NOMO-1 treated with DMSO at 0.1 percent for 48 hours (cell line): ENCODE measurements at regions not wholly inside any gene's neighbourhood (a gene's known extent, or its start where the extent isn't known, plus 50 kb on each side); places are given as distances from the start of the nearest gene placed in this dataset.
"Not testable (repeated sequence)": the region's sequence is repeated elsewhere in the genome, so short reads cannot be mapped to it uniquely, and the experiment has no call there.

Source experiments
- DNase-seq: peaks from one replicate; lab custom pipeline; 2025; ENCODE audit not compliant: unreplicated experiment; lab: John Stamatoyannopoulos, UW

GRCh38 chr6:121593011-121593641, 157.7 kb downstream of the GJA1 start:
- no peak for DNase-seq

- DNase-seq: no peak
These were observed 158.6 kb downstream of the GJA1 start for GRCh38 chr6:121594053-121594452.

- no peak for DNase-seq
These were observed 160.2 kb downstream of the GJA1 start for GRCh38 chr6:121595646-121596045.

- no peak for DNase-seq
These were observed 161.0 kb downstream of the GJA1 start for GRCh38 chr6:121596441-121596840.

- no peak for DNase-seq
These were observed 162.2 kb downstream of the GJA1 start for GRCh38 chr6:121597654-121598053.

DNA sequence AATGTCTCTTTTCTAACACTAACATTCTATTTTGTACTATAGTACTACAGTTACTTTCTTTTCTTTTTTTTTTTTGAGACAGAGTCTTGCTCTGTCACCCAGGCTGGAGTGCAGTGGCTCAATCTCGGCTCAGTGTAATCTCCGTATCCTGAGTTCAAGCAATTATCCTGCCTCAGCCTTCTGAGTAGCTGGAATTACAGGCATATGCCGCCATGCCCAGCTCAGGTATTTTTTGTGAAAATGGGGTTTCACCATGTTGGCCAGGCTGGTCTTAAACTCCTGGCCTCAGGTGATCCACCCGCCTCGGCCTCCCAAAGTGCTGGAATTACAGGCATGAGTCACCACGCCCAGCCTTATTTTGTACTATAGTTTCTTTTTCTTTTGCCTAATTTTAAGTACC, 163.9 kb downstream of the GJA1 start:
- not testable (repeated sequence) for DNase-seq

- DNase-seq: no peak
These were observed 165.1 kb downstream of the GJA1 start for GRCh38 chr6:121600389-121601168.

GRCh38 chr6:121603486-121603885, 168.0 kb downstream of the GJA1 start:
- DNase-seq: no peak

DNA sequence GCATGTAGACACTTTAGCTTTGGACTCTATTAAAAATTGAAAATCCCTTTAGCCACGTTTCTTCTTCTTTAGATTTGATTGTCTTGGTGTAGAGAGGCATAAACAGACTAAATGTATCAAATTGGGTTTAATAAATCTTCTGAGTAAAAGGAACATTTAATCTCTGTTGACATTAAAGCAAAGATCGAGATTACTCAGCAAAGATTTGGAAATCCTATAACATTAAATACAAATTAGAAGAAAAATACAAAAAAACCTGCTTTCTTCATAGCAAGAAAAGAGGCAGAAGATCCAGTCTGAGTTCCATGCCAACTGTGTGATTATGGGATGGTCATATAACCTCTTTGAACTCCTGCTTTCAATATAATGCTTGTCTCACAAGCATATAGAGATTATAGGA, 172.3 kb downstream of the GJA1 start:
- DNase-seq: no peak

DNA sequence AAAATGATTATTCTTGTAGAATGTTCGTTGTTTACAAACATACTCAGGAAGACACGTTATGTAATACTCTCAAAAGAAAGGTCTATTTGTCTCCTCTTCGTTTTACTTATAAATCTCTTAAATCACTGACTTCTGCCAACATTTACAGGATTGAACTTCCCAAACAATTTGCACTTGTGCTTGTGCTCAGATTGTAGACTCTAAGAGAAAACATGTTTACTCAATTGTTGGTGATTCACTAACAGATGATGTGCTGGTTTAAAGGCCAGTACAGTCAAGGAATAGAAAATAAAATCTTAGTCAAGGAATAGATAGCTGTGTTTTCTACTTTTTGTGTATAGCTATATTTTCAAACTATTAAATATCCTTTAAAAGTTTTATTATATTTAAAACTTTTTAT, 172.8 kb downstream of the GJA1 start:
- DNase-seq: no peak

GRCh38 chr6:121609281-121609680, 173.8 kb downstream of the GJA1 start:
- DNase-seq: no peak

- no peak for DNase-seq
These were observed 177.5 kb downstream of the GJA1 start for GRCh38 chr6:121612927-121613326.

- no peak for DNase-seq
These were observed 178.7 kb downstream of the GJA1 start for GRCh38 chr6:121614115-121614514.

- DNase-seq: no peak
These were observed 180.0 kb downstream of the GJA1 start for GRCh38 chr6:121615493-121615892.

- no peak for DNase-seq
These were observed 181.0 kb downstream of the GJA1 start for GRCh38 chr6:121616406-121616805.

DNA sequence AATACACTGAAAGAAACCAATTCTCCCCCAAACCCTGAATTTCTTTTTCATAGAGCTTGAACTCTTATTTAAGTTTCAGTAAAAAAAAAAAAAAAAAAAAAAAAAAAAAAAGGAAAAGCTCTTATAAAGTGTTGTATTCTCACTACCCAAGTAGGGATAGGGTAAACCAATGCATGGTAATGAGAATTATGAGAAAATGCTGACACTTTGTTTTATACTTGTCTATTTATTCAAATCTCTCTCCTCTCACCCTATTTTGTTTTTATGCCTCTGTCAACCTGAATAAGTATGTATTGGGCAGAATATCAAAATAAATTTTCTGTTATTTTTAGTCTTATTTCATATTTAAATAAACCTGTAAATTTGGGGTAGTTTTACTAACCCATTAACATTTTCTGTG, 181.9 kb downstream of the GJA1 start:
- no peak for DNase-seq

- DNase-seq: no peak
These were observed 183.6 kb downstream of the GJA1 start for GRCh38 chr6:121619013-121619412.

- no peak for DNase-seq
These were observed 184.7 kb downstream of the GJA1 start for GRCh38 chr6:121619987-121620740.

GRCh38 chr6:121627761-121628160, 192.3 kb downstream of the GJA1 start:
- DNase-seq: no peak

DNA sequence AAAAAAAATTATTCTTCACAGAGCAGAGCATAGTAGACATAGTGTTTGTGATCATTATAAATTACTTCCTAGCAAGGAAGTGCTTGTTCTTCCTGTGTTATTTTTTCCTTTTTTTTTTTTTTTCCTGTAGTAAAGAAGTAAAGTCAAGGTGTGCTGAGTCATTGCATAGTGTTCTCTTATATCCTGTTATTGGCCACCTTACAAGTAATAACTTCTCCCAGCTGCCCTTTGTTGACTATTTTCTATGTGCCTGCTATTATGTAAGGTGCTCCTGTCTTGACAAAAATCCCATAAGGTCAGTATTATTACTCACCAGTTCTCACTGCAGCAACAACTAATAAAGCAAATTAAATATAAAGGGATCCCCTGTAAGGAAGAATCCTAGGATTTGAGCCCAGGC, 195.3 kb downstream of the GJA1 start:
- no peak for DNase-seq

DNA sequence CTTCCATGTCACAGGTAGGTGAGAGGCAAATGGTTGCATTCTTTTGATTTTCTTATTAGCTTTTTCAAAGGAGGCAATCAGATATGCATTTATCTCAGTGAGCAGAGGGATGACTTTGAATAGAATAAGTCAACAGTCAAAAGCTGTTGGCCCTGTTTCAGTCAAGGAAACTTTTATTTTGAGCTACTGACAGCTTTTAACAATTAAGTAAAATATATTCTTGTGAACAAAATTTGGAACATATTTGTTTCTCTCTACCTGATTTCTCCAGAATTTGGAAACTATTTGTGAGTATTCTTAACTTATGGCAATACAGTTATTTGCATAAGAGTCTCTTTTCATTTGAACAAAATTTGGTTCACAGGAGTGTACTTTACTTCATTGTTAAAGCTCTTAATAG, 196.3 kb downstream of the GJA1 start:
- DNase-seq: not testable (repeated sequence)

GRCh38 chr6:121633309-121633708, 197.9 kb downstream of the GJA1 start:
- no peak for DNase-seq
